ENCODE measurements at regions not wholly inside any gene's neighbourhood (a gene's known extent, or its start where the extent isn't known, plus 50 kb on each side); places are given as distances from the start of the nearest gene placed in this dataset.

DNA sequence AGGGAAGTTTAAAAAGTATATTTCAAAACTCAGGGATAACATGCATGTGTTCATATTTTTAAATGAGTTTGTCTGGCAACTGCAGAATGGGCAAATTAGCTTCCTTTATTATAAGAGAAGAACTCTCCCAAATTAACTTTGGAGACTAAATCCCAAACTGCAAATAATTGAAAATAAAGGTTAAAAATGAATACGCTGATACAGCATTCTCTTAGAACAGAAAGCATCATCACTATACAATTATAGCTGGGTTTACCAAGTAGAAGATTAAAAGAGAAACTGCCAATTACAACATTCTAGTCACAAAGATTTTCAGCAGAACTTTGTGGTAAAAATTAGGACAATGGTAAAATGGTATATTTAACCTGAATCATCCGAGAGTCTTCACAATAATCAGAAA lies 73.3 kb downstream of the OLFM4 start:
- Histone ChIP-seq H3K4me1 (no peaks in the 10 kb centered on the region), H3K9me3 (no peaks in the 10 kb centered on the region), H3K36me3 (no peaks in the 10 kb centered on the region), H3K27me3 (no peaks in the 10 kb centered on the region), H3K27ac (no peak overlapping the region), H3K4me3 (no peak overlapping the region)
- no peak for DNase-seq
- TF ChIP-seq, protein P1, sequence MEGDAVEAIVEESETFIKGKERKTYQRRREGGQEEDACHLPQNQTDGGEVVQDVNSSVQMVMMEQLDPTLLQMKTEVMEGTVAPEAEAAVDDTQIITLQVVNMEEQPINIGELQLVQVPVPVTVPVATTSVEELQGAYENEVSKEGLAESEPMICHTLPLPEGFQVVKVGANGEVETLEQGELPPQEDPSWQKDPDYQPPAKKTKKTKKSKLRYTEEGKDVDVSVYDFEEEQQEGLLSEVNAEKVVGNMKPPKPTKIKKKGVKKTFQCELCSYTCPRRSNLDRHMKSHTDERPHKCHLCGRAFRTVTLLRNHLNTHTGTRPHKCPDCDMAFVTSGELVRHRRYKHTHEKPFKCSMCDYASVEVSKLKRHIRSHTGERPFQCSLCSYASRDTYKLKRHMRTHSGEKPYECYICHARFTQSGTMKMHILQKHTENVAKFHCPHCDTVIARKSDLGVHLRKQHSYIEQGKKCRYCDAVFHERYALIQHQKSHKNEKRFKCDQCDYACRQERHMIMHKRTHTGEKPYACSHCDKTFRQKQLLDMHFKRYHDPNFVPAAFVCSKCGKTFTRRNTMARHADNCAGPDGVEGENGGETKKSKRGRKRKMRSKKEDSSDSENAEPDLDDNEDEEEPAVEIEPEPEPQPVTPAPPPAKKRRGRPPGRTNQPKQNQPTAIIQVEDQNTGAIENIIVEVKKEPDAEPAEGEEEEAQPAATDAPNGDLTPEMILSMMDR (IDR thresholded peaks at IDR 0.05) = no peak
- TF ChIP-seq POLR2A (IDR thresholded peaks at IDR 0.05) = no peak
- intact Hi-C loops (cut with DNase I) = no loop called here
- WGBS, 2 donors = 82 to 87% methylated on average over 2 of the region's 2 CpGs

DNA sequence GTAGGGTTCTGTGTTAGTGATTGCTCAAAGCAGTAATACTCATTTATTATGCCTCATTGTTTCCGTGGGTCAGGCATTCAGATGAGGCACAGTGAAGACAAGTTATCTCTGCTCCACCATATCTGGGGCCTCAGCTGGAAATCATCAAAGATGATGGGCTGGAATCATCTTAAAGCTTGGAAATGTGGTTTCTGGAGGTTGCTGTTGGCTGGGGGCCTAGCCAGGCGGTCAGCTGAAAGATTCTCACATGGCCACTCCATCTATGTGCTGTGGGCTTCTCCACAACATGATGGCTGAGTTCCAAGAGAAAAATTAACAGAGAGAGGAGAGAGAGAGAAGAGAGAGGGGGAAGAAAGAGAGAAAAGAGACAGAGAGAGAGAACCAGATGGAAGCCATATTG lies 75.5 kb downstream of the OLFM4 start:
- H3K27me3 ChIP-seq = no peaks in the 10 kb centered on the region
- no peaks in the 10 kb centered on the region for H3K36me3 ChIP-seq
- no peak for DNase-seq
- H3K4me1 ChIP-seq = no peaks in the 10 kb centered on the region
- no peak for TF ChIP-seq POLR2A (IDR thresholded peaks at IDR 0.05)
- TF ChIP-seq, protein P1 (IDR thresholded peaks at IDR 0.05) = no peak
- no peak overlapping the region for H3K27ac ChIP-seq
- no peaks in the 10 kb centered on the region for H3K9me3 ChIP-seq
- intact Hi-C loops (cut with DNase I) = no loop called here
- H3K4me3 ChIP-seq = no peak overlapping the region
- WGBS, 2 donors = 44 to 74% methylated on average over 2 of the region's 2 CpGs

DNA sequence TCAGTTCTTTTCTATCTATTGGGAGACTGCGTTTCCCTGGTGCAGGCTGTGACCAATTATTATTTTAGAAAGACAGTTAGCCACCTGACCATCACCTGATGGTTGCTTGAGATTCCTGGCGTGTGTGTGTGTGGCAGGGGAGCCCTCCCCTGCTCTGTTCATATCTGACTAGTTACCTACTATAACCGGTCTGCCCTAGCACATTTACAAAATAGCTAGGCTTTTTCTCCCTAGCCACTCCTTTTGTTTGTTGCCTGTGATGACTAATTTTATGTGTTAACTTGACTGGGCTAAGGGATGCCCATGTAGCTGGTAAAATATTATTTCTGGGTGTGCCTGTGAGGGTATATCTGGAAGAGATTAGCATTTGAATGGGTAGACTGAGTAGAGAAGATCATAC lies 76.9 kb downstream of the OLFM4 start:
- TF ChIP-seq, protein P1 (IDR thresholded peaks at IDR 0.05) = no peak
- no peak for TF ChIP-seq POLR2A (IDR thresholded peaks at IDR 0.05)
- WGBS, 2 donors = 55 to 68% methylated on average over 3 of the region's 3 CpGs
- Histone ChIP-seq H3K36me3 (no peaks in the 10 kb centered on the region), H3K9me3 (no peaks in the 10 kb centered on the region), H3K27ac (no peak overlapping the region), H3K27me3 (no peaks in the 10 kb centered on the region), H3K4me1 (no peaks in the 10 kb centered on the region), H3K4me3 (no peak overlapping the region)
- DNase-seq = no peak
- intact Hi-C loops (cut with DNase I) = no loop called here

DNA sequence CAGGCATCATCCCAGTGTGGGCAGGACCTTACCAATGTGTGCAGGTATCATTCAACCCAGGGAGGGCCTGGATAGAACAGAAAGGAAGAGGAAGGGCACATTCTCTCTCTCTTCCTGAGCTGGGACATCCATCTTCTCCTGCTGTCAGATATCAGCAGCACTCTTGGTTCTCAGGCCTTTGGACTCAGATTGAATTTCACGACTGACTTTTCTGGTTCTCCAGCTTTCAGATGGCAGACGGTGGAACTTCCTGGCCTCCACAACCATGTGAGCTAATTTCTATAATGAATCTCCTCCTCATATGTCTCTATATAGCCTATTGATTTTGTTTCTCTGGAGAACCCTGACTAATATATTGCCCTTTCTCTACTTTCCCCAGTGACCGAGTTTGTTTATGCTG lies 77.3 kb downstream of the OLFM4 start:
- Histone ChIP-seq H3K4me1 (no peaks in the 10 kb centered on the region), H3K27me3 (no peaks in the 10 kb centered on the region)

DNA sequence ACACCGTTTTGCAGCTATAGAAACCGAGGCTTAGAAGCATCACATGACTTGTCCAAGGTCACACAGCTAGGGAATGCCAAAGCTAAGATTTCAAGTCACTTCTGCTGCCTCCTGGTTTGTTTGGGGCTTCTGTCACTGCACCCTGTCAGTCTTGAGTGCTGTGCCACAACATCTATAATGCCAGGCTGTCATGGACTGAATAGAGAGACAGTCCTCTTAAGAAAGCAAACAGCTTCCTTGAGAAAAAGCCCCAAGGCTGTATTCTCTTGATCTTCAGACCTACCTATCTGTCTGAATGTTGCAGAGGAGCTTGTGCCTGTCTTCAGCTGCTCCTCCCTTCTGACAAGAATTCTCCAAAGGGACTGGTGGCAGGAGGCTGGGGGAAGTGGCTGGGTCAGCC lies 81.6 kb downstream of the OLFM4 start:
- TF ChIP-seq POLR2A (IDR thresholded peaks at IDR 0.05) = no peak
- TF ChIP-seq, protein P1 (IDR thresholded peaks at IDR 0.05) = no peak
- H3K4me3 ChIP-seq = no peak overlapping the region
- WGBS, 2 donors = 57% methylated on average over 2 of the region's 2 CpGs
- intact Hi-C loops (cut with DNase I) = no loop called here
- H3K9me3 ChIP-seq = no peaks in the 10 kb centered on the region
- no peaks in the 10 kb centered on the region for H3K36me3 ChIP-seq
- no peaks in the 10 kb centered on the region for H3K4me1 ChIP-seq
- H3K27me3 ChIP-seq = no peaks in the 10 kb centered on the region
- no peak for DNase-seq
- no peak overlapping the region for H3K27ac ChIP-seq

More for the DNA sequence above, 77.3 kb downstream of the OLFM4 start:
- H3K36me3 ChIP-seq = no peaks in the 10 kb centered on the region
- 56 to 65% methylated on average over 3 of the region's 3 CpGs for WGBS, 2 donors
- no peak overlapping the region for H3K27ac ChIP-seq
- no peak overlapping the region for H3K4me3 ChIP-seq
- DNase-seq = no peak
- intact Hi-C loops (cut with DNase I) = no loop called here
- no peaks in the 10 kb centered on the region for H3K9me3 ChIP-seq
- TF ChIP-seq, protein P1 (IDR thresholded peaks at IDR 0.05) = no peak
- TF ChIP-seq POLR2A (IDR thresholded peaks at IDR 0.05) = no peak

All from esophagus squamous epithelium (tissue), 5 donors.